ENCODE measurements at regions not wholly inside any gene's neighbourhood (a gene's known extent, or its start where the extent isn't known, plus 50 kb on each side); places are given as distances from the start of the nearest gene placed in this dataset.

- TF ChIP-seq POLR2AphosphoS2 (IDR thresholded peaks at IDR 0.05; ENCODE audit: low read depth, low read length) (no peak), NFYB (IDR thresholded peaks at IDR 0.05; ENCODE audit: insufficient read depth, low read depth, low read length) (no peak), RFX5 (IDR thresholded peaks at IDR 0.05; ENCODE audit: low read depth, low read length) (no peak), NFXL1 (IDR thresholded peaks at IDR 0.05; ENCODE audit: borderline replicate concordance) (no peak), EZH2 (IDR thresholded peaks at IDR 0.05; ENCODE audit: borderline replicate concordance, control insufficient read depth, low read depth, low read length) (no peak), POLR2A (IDR thresholded peaks at IDR 0.05; ENCODE audit: low read depth, low read length) (no peak), MYB (IDR thresholded peaks at IDR 0.05; ENCODE audit: borderline replicate concordance, low read depth, low read length) (no peak), NR2C2 (IDR thresholded peaks at IDR 0.05; ENCODE audit: borderline replicate concordance, control insufficient read depth, insufficient read length, low read depth) (no peak), ZSCAN29 (IDR thresholded peaks at IDR 0.05) (no peak), USF1 (IDR thresholded peaks at IDR 0.05; ENCODE audit: borderline replicate concordance, extremely low read length, insufficient read depth, low read depth, low read length) (no peak), ETV6 (conservative IDR thresholded peaks at IDR 0.05 in 1 of 2, IDR thresholded peaks at IDR 0.05 in 1 of 2; ENCODE audit: borderline replicate concordance in 1 of 2, low read depth in 1 of 2) (no peak), CBX5 (IDR thresholded peaks at IDR 0.05; ENCODE audit: low read depth) (no peak), BHLHE40 (IDR thresholded peaks at IDR 0.05; ENCODE audit: borderline replicate concordance in 1 of 2, low read depth in 2 of 2, low read length in 1 of 2) (no peak)
- TF ChIP-seq, protein P1, sequence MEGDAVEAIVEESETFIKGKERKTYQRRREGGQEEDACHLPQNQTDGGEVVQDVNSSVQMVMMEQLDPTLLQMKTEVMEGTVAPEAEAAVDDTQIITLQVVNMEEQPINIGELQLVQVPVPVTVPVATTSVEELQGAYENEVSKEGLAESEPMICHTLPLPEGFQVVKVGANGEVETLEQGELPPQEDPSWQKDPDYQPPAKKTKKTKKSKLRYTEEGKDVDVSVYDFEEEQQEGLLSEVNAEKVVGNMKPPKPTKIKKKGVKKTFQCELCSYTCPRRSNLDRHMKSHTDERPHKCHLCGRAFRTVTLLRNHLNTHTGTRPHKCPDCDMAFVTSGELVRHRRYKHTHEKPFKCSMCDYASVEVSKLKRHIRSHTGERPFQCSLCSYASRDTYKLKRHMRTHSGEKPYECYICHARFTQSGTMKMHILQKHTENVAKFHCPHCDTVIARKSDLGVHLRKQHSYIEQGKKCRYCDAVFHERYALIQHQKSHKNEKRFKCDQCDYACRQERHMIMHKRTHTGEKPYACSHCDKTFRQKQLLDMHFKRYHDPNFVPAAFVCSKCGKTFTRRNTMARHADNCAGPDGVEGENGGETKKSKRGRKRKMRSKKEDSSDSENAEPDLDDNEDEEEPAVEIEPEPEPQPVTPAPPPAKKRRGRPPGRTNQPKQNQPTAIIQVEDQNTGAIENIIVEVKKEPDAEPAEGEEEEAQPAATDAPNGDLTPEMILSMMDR (IDR thresholded peaks at IDR 0.05 in 2 of 3, conservative IDR thresholded peaks at IDR 0.05 in 1 of 3; ENCODE audit: control insufficient read depth in 2 of 3, extremely low read depth in 1 of 3, insufficient read depth in 1 of 3, low read depth in 3 of 3, low read length in 3 of 3), result no peak
Measured at GRCh38 chr5:118647587-118647986, 340.8 kb downstream of the DTWD2 start.

Data from GM12878 (cell line).